ENCODE measurements at regions not wholly inside any gene's neighbourhood (a gene's known extent, or its start where the extent isn't known, plus 50 kb on each side); places are given as distances from the start of the nearest gene placed in this dataset.

GRCh38 chr12:126727218-126728075 lies 1539.5 kb upstream of the TMEM132C start (continued):
- no peak for TF ChIP-seq CHD7 (IDR thresholded peaks at IDR 0.05; ENCODE audit: insufficient replicate concordance, low read length)
- no peak for TF ChIP-seq SIRT6 (IDR thresholded peaks at IDR 0.05; ENCODE audit: low read length)
- no peak for TF ChIP-seq USF2 (IDR thresholded peaks at IDR 0.05; ENCODE audit: low read length)
- TF ChIP-seq SUZ12 (IDR thresholded peaks at IDR 0.05; ENCODE audit: low read length) = peak; percentile 18; the same call in 1 of the 2 replicates
- TF ChIP-seq NRF1 (IDR thresholded peaks at IDR 0.05; ENCODE audit: low read depth, low read length) = no peak
- no peak for TF ChIP-seq TCF12 (IDR thresholded peaks at IDR 0.05; ENCODE audit: low read depth, low read length)
- TF ChIP-seq E2F6 (IDR thresholded peaks at IDR 0.05) = peak; percentile 86
- peak; percentile 26 for TF ChIP-seq RNF2 (IDR thresholded peaks at IDR 0.05; ENCODE audit: borderline replicate concordance, low read depth, low read length, missing control alignments, poor library complexity, severe bottlenecking)
